MCF 10A (cell line): ENCODE measurements at regions not wholly inside any gene's neighbourhood (a gene's known extent, or its start where the extent isn't known, plus 50 kb on each side); places are given as distances from the start of the nearest gene placed in this dataset.

ENCODE experiments used
- BruUV-seq: library from RNA; stranded (reverse); fragments of 400-500 nt; replicated peaks from 2 replicates; lab custom pipeline; 2021; lab: Mats Ljungman, UMichigan
- CTCF ChIA-PET: fragments of 300-600 bp; sonication (Branson Sonifier 250); formaldehyde crosslinking; extraction: SDS; loops from one replicate; lab custom pipeline; 2021; ENCODE audit warnings: antibody characterized with exemption, inconsistent platforms; lab: Yijun Ruan, JAX
- POLR2A ChIA-PET: fragments of 300-600, 350-650 bp; sonication (Branson Sonifier 250); formaldehyde crosslinking; extraction: SDS; loops from one replicate; lab custom pipeline; 2020; ENCODE audit warnings: antibody characterized with exemption, inconsistent platforms; lab: Yijun Ruan, JAX
- DNase-seq: peaks from one replicate; pipeline ENCODE4 v3.0.0-alpha.2; 2018; ENCODE audit not compliant: unreplicated experiment
- H3K27ac Mint-ChIP-seq: one replicate; pipeline ENCODE4 v1.8.0; 2022; ENCODE audit warnings: mild to moderate bottlenecking, low read depth, mixed read lengths; ENCODE audit not compliant: unreplicated experiment
- H3K27me3 Mint-ChIP-seq: one replicate; pipeline ENCODE4 v1.8.0; 2022; ENCODE audit warnings: mixed read lengths; ENCODE audit not compliant: insufficient read depth, unreplicated experiment
- H3K36me3 Mint-ChIP-seq: one replicate; pipeline ENCODE4 v1.8.0; 2022; ENCODE audit warnings: mild to moderate bottlenecking, moderate library complexity, mixed read lengths; ENCODE audit not compliant: insufficient read depth, unreplicated experiment
- H3K4me1 Mint-ChIP-seq: one replicate; pipeline ENCODE4 v1.8.0; 2022; ENCODE audit warnings: mixed read lengths; ENCODE audit not compliant: insufficient read depth, unreplicated experiment
- H3K4me3 Mint-ChIP-seq: one replicate; pipeline ENCODE4 v1.8.0; 2022; ENCODE audit warnings: mild to moderate bottlenecking, moderate library complexity, mixed read lengths; ENCODE audit not compliant: unreplicated experiment
- H3K9me3 Mint-ChIP-seq: one replicate; pipeline ENCODE4 v1.8.0; 2022; ENCODE audit warnings: mixed read lengths; ENCODE audit not compliant: unreplicated experiment
- intact Hi-C: fragments of 100-400 bp; cut with micrococcal nuclease; formaldehyde crosslinking; loops from 2 replicates; pipeline ENCODE4 v1.14.1; 2022
- TF ChIP-seq, protein P1 (sequence below): fragments of 200-600 bp; IDR thresholded peaks from one replicate; pipeline ENCODE4 v1.8.0; 2022; ENCODE audit warnings: antibody characterized with exemption, mild to moderate bottlenecking; ENCODE audit not compliant: unreplicated experiment

DNA sequence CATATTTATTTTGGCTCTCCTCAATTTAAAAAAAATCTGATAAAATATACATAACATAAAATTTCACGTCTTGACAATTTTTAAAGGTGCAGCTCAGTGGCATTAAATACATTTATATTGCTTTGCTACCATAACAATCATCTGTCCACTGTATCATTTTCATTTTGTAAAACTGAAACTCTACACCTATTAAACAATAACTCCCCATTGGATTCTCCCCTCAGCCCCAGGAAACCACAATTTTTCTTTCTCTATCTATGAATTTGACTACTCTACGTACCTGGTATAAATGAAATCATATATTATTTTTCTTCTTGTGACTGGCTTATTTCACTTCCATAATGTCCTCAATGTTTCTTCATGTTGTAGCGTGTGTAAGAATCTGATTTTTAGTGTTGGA lies 563.5 kb downstream of the PRR16 start:
- H3K4me1 Mint-ChIP-seq, result no peaks in the 10 kb centered on the region
- H3K36me3 Mint-ChIP-seq, result no peaks in the 10 kb centered on the region
- no peak overlapping the region for H3K4me3 Mint-ChIP-seq
- no TSS peak for BruUV-seq
- intact Hi-C loops, result no loop called here
- H3K27ac Mint-ChIP-seq, result no peak overlapping the region
- no peaks in the 10 kb centered on the region for H3K27me3 Mint-ChIP-seq
- H3K9me3 Mint-ChIP-seq, result no peaks in the 10 kb centered on the region
- ChIA-PET POLR2A (interaction anchor here (0.6 kb wide), 2 partner anchors 10 to 919 kb away, joined by 3 read pairs; no protein-coding TSS in a partner anchor), CTCF (no interaction called here)
- no peak for DNase-seq
- TF ChIP-seq, protein P1, sequence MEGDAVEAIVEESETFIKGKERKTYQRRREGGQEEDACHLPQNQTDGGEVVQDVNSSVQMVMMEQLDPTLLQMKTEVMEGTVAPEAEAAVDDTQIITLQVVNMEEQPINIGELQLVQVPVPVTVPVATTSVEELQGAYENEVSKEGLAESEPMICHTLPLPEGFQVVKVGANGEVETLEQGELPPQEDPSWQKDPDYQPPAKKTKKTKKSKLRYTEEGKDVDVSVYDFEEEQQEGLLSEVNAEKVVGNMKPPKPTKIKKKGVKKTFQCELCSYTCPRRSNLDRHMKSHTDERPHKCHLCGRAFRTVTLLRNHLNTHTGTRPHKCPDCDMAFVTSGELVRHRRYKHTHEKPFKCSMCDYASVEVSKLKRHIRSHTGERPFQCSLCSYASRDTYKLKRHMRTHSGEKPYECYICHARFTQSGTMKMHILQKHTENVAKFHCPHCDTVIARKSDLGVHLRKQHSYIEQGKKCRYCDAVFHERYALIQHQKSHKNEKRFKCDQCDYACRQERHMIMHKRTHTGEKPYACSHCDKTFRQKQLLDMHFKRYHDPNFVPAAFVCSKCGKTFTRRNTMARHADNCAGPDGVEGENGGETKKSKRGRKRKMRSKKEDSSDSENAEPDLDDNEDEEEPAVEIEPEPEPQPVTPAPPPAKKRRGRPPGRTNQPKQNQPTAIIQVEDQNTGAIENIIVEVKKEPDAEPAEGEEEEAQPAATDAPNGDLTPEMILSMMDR, result no peak

DNA sequence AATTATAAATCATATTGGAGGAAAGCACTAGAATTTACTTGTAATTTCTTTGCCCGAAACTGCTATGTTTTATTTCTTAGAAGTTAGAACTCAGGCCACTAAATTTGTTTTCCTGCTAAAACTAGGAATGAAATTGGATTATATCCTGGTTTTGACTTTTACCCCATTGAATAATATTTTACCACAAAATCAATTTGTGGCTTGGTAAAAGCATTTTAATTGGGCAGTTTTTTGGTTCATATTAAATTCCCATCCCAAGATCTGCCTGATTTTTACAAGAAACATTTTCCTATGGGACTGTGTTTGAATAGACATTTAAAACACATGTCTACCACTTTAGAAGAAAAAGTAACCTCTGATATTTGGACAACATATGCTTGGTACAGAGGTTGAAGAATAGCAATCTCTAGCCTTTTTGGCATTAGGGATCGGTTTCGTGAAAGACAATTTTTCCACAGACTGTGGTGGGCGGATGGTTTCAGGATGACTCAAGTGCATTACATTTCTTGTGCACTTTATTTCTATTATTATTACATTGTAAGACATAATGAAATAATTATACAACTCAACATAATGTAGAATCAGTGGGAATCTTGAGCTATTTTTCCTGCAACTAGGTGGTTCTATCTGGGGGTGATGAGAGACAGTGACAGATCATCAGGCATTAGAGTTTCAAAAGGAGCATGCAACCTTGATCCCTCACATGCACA lies 565.6 kb downstream of the PRR16 start:
- Mint-ChIP-seq H3K4me3 (no peak overlapping the region), H3K4me1 (no peaks in the 10 kb centered on the region), H3K27ac (no peak overlapping the region), H3K9me3 (no peaks in the 10 kb centered on the region), H3K27me3 (no peaks in the 10 kb centered on the region), H3K36me3 (no peaks in the 10 kb centered on the region)
- POLR2A ChIA-PET, result no interaction called here
- CTCF ChIA-PET, result interaction anchor here (1.0 kb wide), 1 partner anchor 212 kb away, joined by 3 read pairs; no protein-coding TSS in a partner anchor
- TF ChIP-seq, protein P1, result no peak
- no peak for DNase-seq
- intact Hi-C loops, result no loop called here
- no TSS peak for BruUV-seq

DNA sequence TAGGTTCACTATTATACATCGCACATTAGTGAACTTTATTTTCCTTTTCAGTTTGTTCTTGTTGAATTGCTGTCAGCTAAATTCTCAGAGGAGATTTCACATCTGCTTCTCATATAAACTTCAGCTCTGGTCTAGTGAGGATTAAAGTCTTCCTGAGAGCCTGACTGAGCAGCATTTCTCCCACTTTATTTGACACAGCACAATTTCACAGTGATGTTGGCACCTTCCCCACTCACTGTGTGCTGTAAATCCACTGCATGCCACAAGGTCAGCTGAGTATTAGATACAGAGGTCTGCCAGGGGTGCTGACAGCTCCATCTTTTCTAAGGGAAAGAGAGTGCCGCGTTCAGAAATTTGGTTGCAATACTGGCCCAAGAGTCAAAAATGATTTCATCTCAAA lies 567.4 kb downstream of the PRR16 start:
- no peak for DNase-seq
- H3K9me3 Mint-ChIP-seq, result no peaks in the 10 kb centered on the region
- H3K27ac Mint-ChIP-seq, result no peak overlapping the region
- BruUV-seq, result no TSS peak
- no peaks in the 10 kb centered on the region for H3K4me1 Mint-ChIP-seq
- intact Hi-C loops, result no loop called here
- H3K36me3 Mint-ChIP-seq, result no peaks in the 10 kb centered on the region
- TF ChIP-seq, protein P1, result no peak
- CTCF ChIA-PET, result interaction anchor here (0.7 kb wide), 1 partner anchor 43 kb away, joined by 3 read pairs; no protein-coding TSS in a partner anchor
- POLR2A ChIA-PET, result interaction anchor here (0.6 kb wide), 1 partner anchor 9 kb away, joined by 3 read pairs; no protein-coding TSS in a partner anchor
- no peak overlapping the region for H3K4me3 Mint-ChIP-seq
- no peaks in the 10 kb centered on the region for H3K27me3 Mint-ChIP-seq

DNA sequence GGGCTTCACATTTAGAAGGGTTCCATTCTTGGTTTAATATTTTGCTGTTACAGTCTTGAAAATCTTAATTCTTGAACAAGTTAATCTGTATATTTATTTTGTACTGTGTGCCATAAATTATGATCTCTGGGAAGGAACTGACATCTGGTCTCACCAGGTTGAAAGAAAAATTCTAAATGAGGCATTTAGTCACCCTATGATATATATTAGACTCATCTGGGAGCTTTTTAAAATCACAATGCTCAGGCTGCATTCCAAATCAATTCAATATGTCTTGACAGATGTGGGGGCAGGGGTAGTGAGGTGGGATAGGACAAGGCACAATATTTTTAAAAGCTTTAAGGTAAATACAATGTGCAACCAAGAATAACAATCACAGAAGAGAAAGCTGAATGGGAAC lies 569.2 kb downstream of the PRR16 start:
- Mint-ChIP-seq H3K36me3 (no peaks in the 10 kb centered on the region), H3K27ac (no peak overlapping the region), H3K27me3 (no peaks in the 10 kb centered on the region), H3K4me1 (no peaks in the 10 kb centered on the region), H3K9me3 (no peaks in the 10 kb centered on the region), H3K4me3 (no peak overlapping the region)
- intact Hi-C loops, result no loop called here
- ChIA-PET POLR2A (no interaction called here), CTCF (interaction anchor here (0.7 to 1.5 kb wide), 3 partner anchors 70 to 1191 kb away, joined by 3 to 5 read pairs (median 4); no protein-coding TSS in a partner anchor)
- no peak for DNase-seq
- TF ChIP-seq, protein P1, result no peak
- no TSS peak for BruUV-seq
